ENCODE measurements at regions not wholly inside any gene's neighbourhood (a gene's known extent, or its start where the extent isn't known, plus 50 kb on each side); places are given as distances from the start of the nearest gene placed in this dataset.

GRCh38 chr20:23179766-23180403 lies 93.8 kb upstream of the CD93 start:
- no peak overlapping the region for H3K4me3 Mint-ChIP-seq (ENCODE audit: unreplicated experiment)
- peaks cover 5% of the 10 kb centered on the region for H3K4me1 Mint-ChIP-seq (ENCODE audit: low read depth)
- H3K36me3 Mint-ChIP-seq (ENCODE audit: low read depth) = peaks cover 3% of the 10 kb centered on the region
- H3K27me3 Mint-ChIP-seq (ENCODE audit: low read depth) = peaks cover 5% of the 10 kb centered on the region
- no peak for DNase-seq (ENCODE audit: low spot score)
- H3K9me3 Mint-ChIP-seq (ENCODE audit: low read depth) = peaks cover 17% of the 10 kb centered on the region
- peak overlapping the region; percentile 9 for H3K27ac Mint-ChIP-seq (ENCODE audit: unreplicated experiment)
- no peak for TF ChIP-seq CTCF (IDR thresholded peaks at IDR 0.05)

GRCh38 chr20:23178806-23179205 lies 92.7 kb upstream of the CD93 start:
- peaks cover 5% of the 10 kb centered on the region for H3K4me1 Mint-ChIP-seq (ENCODE audit: low read depth)
- DNase-seq (ENCODE audit: low spot score) = no peak
- no peak overlapping the region for H3K4me3 Mint-ChIP-seq (ENCODE audit: unreplicated experiment)
- peaks cover 1% of the 10 kb centered on the region for H3K36me3 Mint-ChIP-seq (ENCODE audit: low read depth)
- H3K27me3 Mint-ChIP-seq (ENCODE audit: low read depth) = peaks cover 12% of the 10 kb centered on the region
- TF ChIP-seq CTCF (IDR thresholded peaks at IDR 0.05) = no peak
- H3K9me3 Mint-ChIP-seq (ENCODE audit: low read depth) = peaks cover 18% of the 10 kb centered on the region
- no peak overlapping the region for H3K27ac Mint-ChIP-seq (ENCODE audit: unreplicated experiment)

- H3K27me3 Mint-ChIP-seq (ENCODE audit: low read depth) = peaks cover 23% of the 10 kb centered on the region
- DNase-seq (ENCODE audit: low spot score) = no peak
- peaks cover 15% of the 10 kb centered on the region for H3K9me3 Mint-ChIP-seq (ENCODE audit: low read depth)
- H3K27ac Mint-ChIP-seq (ENCODE audit: unreplicated experiment) = no peak overlapping the region
- no peak for TF ChIP-seq CTCF (IDR thresholded peaks at IDR 0.05)
- peaks cover under 1% of the 10 kb centered on the region for H3K4me1 Mint-ChIP-seq (ENCODE audit: low read depth)
- peaks cover 2% of the 10 kb centered on the region for H3K36me3 Mint-ChIP-seq (ENCODE audit: low read depth)
- no peak overlapping the region for H3K4me3 Mint-ChIP-seq (ENCODE audit: unreplicated experiment)
Observed at GRCh38 chr20:23174821-23175220, 88.7 kb upstream of the CD93 start.

- Mint-ChIP-seq H3K27ac (ENCODE audit: unreplicated experiment) (no peak overlapping the region), H3K36me3 (ENCODE audit: low read depth) (no peaks in the 10 kb centered on the region)
- no peak for DNase-seq (ENCODE audit: low spot score)
Observed at GRCh38 chr20:23167431-23167830, 81.3 kb upstream of the CD93 start.

GRCh38 chr20:23166563-23166962 lies 80.4 kb upstream of the CD93 start:
- DNase-seq (ENCODE audit: low spot score) = no peak
- no peak overlapping the region for H3K4me3 Mint-ChIP-seq (ENCODE audit: unreplicated experiment)
- H3K36me3 Mint-ChIP-seq (ENCODE audit: low read depth) = no peaks in the 10 kb centered on the region
- no peaks in the 10 kb centered on the region for H3K9me3 Mint-ChIP-seq (ENCODE audit: low read depth)
- no peaks in the 10 kb centered on the region for H3K27me3 Mint-ChIP-seq (ENCODE audit: low read depth)
- H3K4me1 Mint-ChIP-seq (ENCODE audit: low read depth) = no peaks in the 10 kb centered on the region
- no peak for TF ChIP-seq CTCF (IDR thresholded peaks at IDR 0.05)
- H3K27ac Mint-ChIP-seq (ENCODE audit: unreplicated experiment) = no peak overlapping the region

More at GRCh38 chr20:23167431-23167830, 81.3 kb upstream of the CD93 start:
- Mint-ChIP-seq H3K4me1 (ENCODE audit: low read depth) (no peaks in the 10 kb centered on the region), H3K27me3 (ENCODE audit: low read depth) (peaks cover 3% of the 10 kb centered on the region), H3K4me3 (ENCODE audit: unreplicated experiment) (no peak overlapping the region), H3K9me3 (ENCODE audit: low read depth) (peaks cover under 1% of the 10 kb centered on the region)
- TF ChIP-seq CTCF (IDR thresholded peaks at IDR 0.05) = no peak

Measured in chondrocyte (in vitro differentiated cells).